ENCODE measurements at regions not wholly inside any gene's neighbourhood (a gene's known extent, or its start where the extent isn't known, plus 50 kb on each side); places are given as distances from the start of the nearest gene placed in this dataset.

GRCh38 chr1:221025501-221025900, 146.3 kb downstream of the HLX start:
- in situ Hi-C loops (cut with MboI; ENCODE audit: low sequenced_read_pairs in 4 of 4), result no loop called here
- Histone ChIP-seq H3K9me3 (no peaks in the 10 kb centered on the region), H3K4me1 (no peaks in the 10 kb centered on the region), H3K27ac (no peak overlapping the region), H3K36me3 (no peaks in the 10 kb centered on the region), H3K4me3 (no peak overlapping the region), H3K27me3 (no peaks in the 10 kb centered on the region)
- TF ChIP-seq POLR2A (IDR thresholded peaks at IDR 0.05), result no peak
- TF ChIP-seq CTCF (IDR thresholded peaks at IDR 0.05 in 4 of 5, conservative IDR thresholded peaks at IDR 0.05 in 1 of 5), result no peak
- intact Hi-C loops (cut with DNase I; ENCODE audit: low total_unique reads), result no loop called here
- ATAC-seq (no peak), DNase-seq (no peak)

GRCh38 chr1:221025956-221026355, 146.7 kb downstream of the HLX start:
- Histone ChIP-seq H3K4me3 (no peak overlapping the region), H3K36me3 (no peaks in the 10 kb centered on the region), H3K9me3 (no peaks in the 10 kb centered on the region), H3K27ac (no peak overlapping the region), H3K27me3 (no peaks in the 10 kb centered on the region), H3K4me1 (no peaks in the 10 kb centered on the region)
- ATAC-seq (no peak), DNase-seq (no peak)
- TF ChIP-seq POLR2A (IDR thresholded peaks at IDR 0.05) (no peak), CTCF (IDR thresholded peaks at IDR 0.05 in 4 of 5, conservative IDR thresholded peaks at IDR 0.05 in 1 of 5) (no peak)
- in situ Hi-C loops (cut with MboI; ENCODE audit: low sequenced_read_pairs in 4 of 4), result no loop called here
- intact Hi-C loops (cut with DNase I; ENCODE audit: low total_unique reads), result no loop called here

- ATAC-seq (no peak), DNase-seq (no peak)
- Histone ChIP-seq H3K27ac (no peak overlapping the region), H3K9me3 (no peaks in the 10 kb centered on the region), H3K27me3 (no peaks in the 10 kb centered on the region), H3K4me3 (no peak overlapping the region), H3K4me1 (peaks cover 6 to 9% of the 10 kb centered on the region in 2 donors), H3K36me3 (no peaks in the 10 kb centered on the region)
- intact Hi-C loops (cut with DNase I; ENCODE audit: low total_unique reads) (no loop called here), in situ Hi-C loops (cut with MboI; ENCODE audit: low sequenced_read_pairs in 4 of 4) (no loop called here)
- TF ChIP-seq POLR2A (IDR thresholded peaks at IDR 0.05), result no peak
- TF ChIP-seq CTCF (IDR thresholded peaks at IDR 0.05 in 4 of 5, conservative IDR thresholded peaks at IDR 0.05 in 1 of 5), result no peak
Observed at GRCh38 chr1:221029981-221030649, 150.9 kb downstream of the HLX start.

- H3K27me3 ChIP-seq, result no peaks in the 10 kb centered on the region
- DNase-seq, result no peak
- no peaks in the 10 kb centered on the region for H3K36me3 ChIP-seq
- H3K4me1 ChIP-seq, result peaks cover 6 to 11% of the 10 kb centered on the region in 2 donors
- in situ Hi-C loops (cut with MboI; ENCODE audit: low sequenced_read_pairs in 4 of 4), result no loop called here
- intact Hi-C loops (cut with DNase I; ENCODE audit: low total_unique reads), result no loop called here
- H3K4me3 ChIP-seq, result no peak overlapping the region
- no peak for ATAC-seq
- H3K27ac ChIP-seq, result no peak overlapping the region
- TF ChIP-seq POLR2A (IDR thresholded peaks at IDR 0.05), result no peak
- no peak for TF ChIP-seq CTCF (IDR thresholded peaks at IDR 0.05 in 4 of 5, conservative IDR thresholded peaks at IDR 0.05 in 1 of 5)
- H3K9me3 ChIP-seq, result no peaks in the 10 kb centered on the region
Observed at GRCh38 chr1:221030990-221031389, 151.7 kb downstream of the HLX start.
